ENCODE measurements at regions not wholly inside any gene's neighbourhood (a gene's known extent, or its start where the extent isn't known, plus 50 kb on each side); places are given as distances from the start of the nearest gene placed in this dataset.

GRCh38 chr17:72539981-72540897 is 419.4 kb downstream of the SOX9 start:
- peak; percentile 92 for DNase-seq (ENCODE audit: low spot score)

- no peak for DNase-seq (ENCODE audit: low spot score)
Observed at GRCh38 chr17:72542317-72542716, 421.5 kb downstream of the SOX9 start.

- DNase-seq (ENCODE audit: low spot score): no peak
Observed at GRCh38 chr17:72545766-72546165, 424.9 kb downstream of the SOX9 start.

- no peak for DNase-seq (ENCODE audit: low spot score)
Observed at GRCh38 chr17:72553051-72553755, 432.4 kb downstream of the SOX9 start.

GRCh38 chr17:72554508-72554907 is 433.7 kb downstream of the SOX9 start:
- no peak for DNase-seq (ENCODE audit: low spot score)

GRCh38 chr17:72555052-72555451 is 434.2 kb downstream of the SOX9 start:
- no peak for DNase-seq (ENCODE audit: low spot score)

GRCh38 chr17:72556944-72557826 is 436.4 kb downstream of the SOX9 start:
- no peak for DNase-seq (ENCODE audit: low spot score)

- no peak for DNase-seq (ENCODE audit: low spot score)
Observed at GRCh38 chr17:72558971-72559476, 438.2 kb downstream of the SOX9 start.

- DNase-seq (ENCODE audit: low spot score): no peak
Observed at GRCh38 chr17:72560303-72561247, 439.8 kb downstream of the SOX9 start.

GRCh38 chr17:72561266-72561665 is 440.4 kb downstream of the SOX9 start:
- no peak for DNase-seq (ENCODE audit: low spot score)

- DNase-seq (ENCODE audit: low spot score): no peak
Observed at GRCh38 chr17:72561680-72562079, 440.9 kb downstream of the SOX9 start.

- no peak for DNase-seq (ENCODE audit: low spot score)
Observed at GRCh38 chr17:72562615-72563188, 441.9 kb downstream of the SOX9 start.

- no peak for DNase-seq (ENCODE audit: low spot score)
Observed at GRCh38 chr17:72563952-72564351, 443.1 kb downstream of the SOX9 start.

GRCh38 chr17:72565006-72565405 is 444.2 kb downstream of the SOX9 start:
- DNase-seq (ENCODE audit: low spot score): no peak

- DNase-seq (ENCODE audit: low spot score): no peak
Observed at GRCh38 chr17:72565758-72566157, 444.9 kb downstream of the SOX9 start.

GRCh38 chr17:72566671-72567484 is 446.1 kb downstream of the SOX9 start:
- no peak for DNase-seq (ENCODE audit: low spot score)

GRCh38 chr17:72567774-72568173 is 447.0 kb downstream of the SOX9 start:
- no peak for DNase-seq (ENCODE audit: low spot score)

- DNase-seq (ENCODE audit: low spot score): no peak
Observed at GRCh38 chr17:72569148-72569946, 448.5 kb downstream of the SOX9 start.
